ENCODE measurements at regions not wholly inside any gene's neighbourhood (a gene's known extent, or its start where the extent isn't known, plus 50 kb on each side); places are given as distances from the start of the nearest gene placed in this dataset.
"Not testable (repeated sequence)": the region's sequence is repeated elsewhere in the genome, so short reads cannot be mapped to it uniquely, and the experiment has no call there.

DNA sequence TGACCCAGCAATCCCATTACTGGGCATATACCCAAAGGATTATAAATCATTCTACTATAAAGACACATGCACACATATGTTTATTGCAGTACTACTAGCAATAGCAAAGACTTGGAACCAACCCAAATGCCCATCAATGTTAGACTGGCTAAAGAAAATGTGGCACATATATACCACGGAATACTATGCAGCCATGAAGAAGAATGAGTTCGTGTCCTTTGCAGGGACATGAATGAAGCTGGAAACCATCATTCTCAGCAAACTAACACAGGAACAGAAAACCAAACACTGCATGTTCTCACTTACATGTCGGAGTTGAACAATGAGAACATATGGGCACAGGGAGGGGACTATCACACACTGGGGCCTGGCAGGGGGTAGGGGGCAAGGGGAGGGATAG lies 183.0 kb downstream of the HACE1 start:
- DNase-seq; H3K27me3 ChIP-seq (ENCODE audit: control insufficient read depth, insufficient read depth, low read length); H3K9me3 ChIP-seq (ENCODE audit: control insufficient read depth in 2 of 3, insufficient read depth in 1 of 3, low read length in 3 of 3); FAIRE-seq; intact Hi-C loops (cut with DNase I); H3K36me3 ChIP-seq (ENCODE audit: control insufficient read depth in 2 of 3, insufficient read depth in 3 of 3, low read length in 3 of 3); H3K27ac ChIP-seq (ENCODE audit: low read depth in 2 of 2, low read length in 2 of 2); H3K9ac ChIP-seq (ENCODE audit: low read length in 3 of 3); H3K4me1 ChIP-seq (ENCODE audit: control insufficient read depth in 2 of 3, insufficient read depth in 2 of 3, low read depth in 1 of 3, low read length in 3 of 3); H3K4me3 ChIP-seq (ENCODE audit: low read length in 3 of 3): not testable (repeated sequence)

GRCh38 chr6:104675161-104675560 lies 184.6 kb downstream of the HACE1 start:
- intact Hi-C loops (cut with DNase I); H3K27ac ChIP-seq (ENCODE audit: low read depth in 2 of 2, low read length in 2 of 2); H3K4me1 ChIP-seq (ENCODE audit: control insufficient read depth in 2 of 3, insufficient read depth in 2 of 3, low read depth in 1 of 3, low read length in 3 of 3); FAIRE-seq; H3K27me3 ChIP-seq (ENCODE audit: control insufficient read depth, insufficient read depth, low read length); DNase-seq; H3K36me3 ChIP-seq (ENCODE audit: control insufficient read depth in 2 of 3, insufficient read depth in 3 of 3, low read length in 3 of 3); H3K4me3 ChIP-seq (ENCODE audit: low read length in 3 of 3); H3K9ac ChIP-seq (ENCODE audit: low read length in 3 of 3); H3K9me3 ChIP-seq (ENCODE audit: control insufficient read depth in 2 of 3, insufficient read depth in 1 of 3, low read length in 3 of 3): not testable (repeated sequence)

- intact Hi-C loops (cut with DNase I); H3K4me1 ChIP-seq (ENCODE audit: control insufficient read depth in 2 of 3, insufficient read depth in 2 of 3, low read depth in 1 of 3, low read length in 3 of 3); H3K9ac ChIP-seq (ENCODE audit: low read length in 3 of 3); H3K27me3 ChIP-seq (ENCODE audit: control insufficient read depth, insufficient read depth, low read length); H3K4me3 ChIP-seq (ENCODE audit: low read length in 3 of 3); DNase-seq; H3K9me3 ChIP-seq (ENCODE audit: control insufficient read depth in 2 of 3, insufficient read depth in 1 of 3, low read length in 3 of 3); FAIRE-seq; H3K27ac ChIP-seq (ENCODE audit: low read depth in 2 of 2, low read length in 2 of 2); H3K36me3 ChIP-seq (ENCODE audit: control insufficient read depth in 2 of 3, insufficient read depth in 3 of 3, low read length in 3 of 3): not testable (repeated sequence)
These were observed 186.6 kb downstream of the HACE1 start for GRCh38 chr6:104673078-104673477.

- H3K9ac ChIP-seq (ENCODE audit: low read length in 3 of 3); FAIRE-seq; H3K27ac ChIP-seq (ENCODE audit: low read depth in 2 of 2, low read length in 2 of 2); intact Hi-C loops (cut with DNase I); H3K9me3 ChIP-seq (ENCODE audit: control insufficient read depth in 2 of 3, insufficient read depth in 1 of 3, low read length in 3 of 3); H3K27me3 ChIP-seq (ENCODE audit: control insufficient read depth, insufficient read depth, low read length); H3K4me3 ChIP-seq (ENCODE audit: low read length in 3 of 3); DNase-seq; H3K36me3 ChIP-seq (ENCODE audit: control insufficient read depth in 2 of 3, insufficient read depth in 3 of 3, low read length in 3 of 3); H3K4me1 ChIP-seq (ENCODE audit: control insufficient read depth in 2 of 3, insufficient read depth in 2 of 3, low read depth in 1 of 3, low read length in 3 of 3): not testable (repeated sequence)
These were observed 188.2 kb downstream of the HACE1 start for GRCh38 chr6:104671591-104671891.

GRCh38 chr6:104670834-104671590 lies 188.7 kb downstream of the HACE1 start:
- DNase-seq; H3K9ac ChIP-seq (ENCODE audit: low read length in 3 of 3); H3K27ac ChIP-seq (ENCODE audit: low read depth in 2 of 2, low read length in 2 of 2); H3K27me3 ChIP-seq (ENCODE audit: control insufficient read depth, insufficient read depth, low read length); H3K4me1 ChIP-seq (ENCODE audit: control insufficient read depth in 2 of 3, insufficient read depth in 2 of 3, low read depth in 1 of 3, low read length in 3 of 3); H3K4me3 ChIP-seq (ENCODE audit: low read length in 3 of 3); intact Hi-C loops (cut with DNase I); FAIRE-seq; H3K36me3 ChIP-seq (ENCODE audit: control insufficient read depth in 2 of 3, insufficient read depth in 3 of 3, low read length in 3 of 3); H3K9me3 ChIP-seq (ENCODE audit: control insufficient read depth in 2 of 3, insufficient read depth in 1 of 3, low read length in 3 of 3): not testable (repeated sequence)

GRCh38 chr6:104669483-104669882 lies 190.2 kb downstream of the HACE1 start:
- Histone ChIP-seq H3K9me3 (ENCODE audit: control insufficient read depth in 2 of 3, insufficient read depth in 1 of 3, low read length in 3 of 3) (peaks cover 0 to 5% (median 0%) of the 10 kb centered on the region in 3 donors), H3K27me3 (ENCODE audit: control insufficient read depth, insufficient read depth, low read length) (no peaks in the 10 kb centered on the region), H3K9ac (ENCODE audit: low read length in 3 of 3) (no peak overlapping the region), H3K4me3 (ENCODE audit: low read length in 3 of 3) (no peak overlapping the region), H3K4me1 (ENCODE audit: control insufficient read depth in 2 of 3, insufficient read depth in 2 of 3, low read depth in 1 of 3, low read length in 3 of 3) (no peaks in the 10 kb centered on the region), H3K27ac (ENCODE audit: low read depth in 2 of 2, low read length in 2 of 2) (no peak overlapping the region), H3K36me3 (ENCODE audit: control insufficient read depth in 2 of 3, insufficient read depth in 3 of 3, low read length in 3 of 3) (no peaks in the 10 kb centered on the region)
- TF ChIP-seq, protein P1, sequence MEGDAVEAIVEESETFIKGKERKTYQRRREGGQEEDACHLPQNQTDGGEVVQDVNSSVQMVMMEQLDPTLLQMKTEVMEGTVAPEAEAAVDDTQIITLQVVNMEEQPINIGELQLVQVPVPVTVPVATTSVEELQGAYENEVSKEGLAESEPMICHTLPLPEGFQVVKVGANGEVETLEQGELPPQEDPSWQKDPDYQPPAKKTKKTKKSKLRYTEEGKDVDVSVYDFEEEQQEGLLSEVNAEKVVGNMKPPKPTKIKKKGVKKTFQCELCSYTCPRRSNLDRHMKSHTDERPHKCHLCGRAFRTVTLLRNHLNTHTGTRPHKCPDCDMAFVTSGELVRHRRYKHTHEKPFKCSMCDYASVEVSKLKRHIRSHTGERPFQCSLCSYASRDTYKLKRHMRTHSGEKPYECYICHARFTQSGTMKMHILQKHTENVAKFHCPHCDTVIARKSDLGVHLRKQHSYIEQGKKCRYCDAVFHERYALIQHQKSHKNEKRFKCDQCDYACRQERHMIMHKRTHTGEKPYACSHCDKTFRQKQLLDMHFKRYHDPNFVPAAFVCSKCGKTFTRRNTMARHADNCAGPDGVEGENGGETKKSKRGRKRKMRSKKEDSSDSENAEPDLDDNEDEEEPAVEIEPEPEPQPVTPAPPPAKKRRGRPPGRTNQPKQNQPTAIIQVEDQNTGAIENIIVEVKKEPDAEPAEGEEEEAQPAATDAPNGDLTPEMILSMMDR (IDR thresholded peaks at IDR 0.05; ENCODE audit: borderline replicate concordance, extremely low read depth, insufficient read depth), result no peak
- DNase-seq, result no peak
- intact Hi-C loops (cut with DNase I), result no loop called here
- FAIRE-seq, result no peak
